ENCODE measurements at regions not wholly inside any gene's neighbourhood (a gene's known extent, or its start where the extent isn't known, plus 50 kb on each side); places are given as distances from the start of the nearest gene placed in this dataset.

DNA sequence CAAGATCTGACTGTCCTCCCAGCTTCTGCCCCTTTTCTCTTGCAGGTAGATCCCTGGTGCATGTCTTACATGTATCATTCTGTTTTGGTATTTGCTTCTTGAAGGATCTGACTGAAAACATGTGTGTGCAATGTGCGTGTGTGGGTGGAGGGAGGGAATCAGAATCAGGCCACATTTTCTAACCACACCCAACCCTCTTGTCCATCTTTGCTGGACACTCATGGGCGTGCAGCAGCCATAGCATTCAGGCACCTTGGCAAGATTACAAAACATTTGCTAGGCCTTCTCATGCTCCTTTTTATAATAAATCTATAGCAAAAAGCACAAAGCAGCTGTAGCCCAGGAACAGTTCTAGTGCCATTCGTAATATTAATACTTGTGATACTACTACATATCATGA, 233.6 kb upstream of the E2F7 start:
- intact Hi-C loops (cut with DNase I, micrococcal nuclease) = no loop called here
- H3K9me3 ChIP-seq = no peaks in the 10 kb centered on the region
- DNase-seq (no peak), ATAC-seq (no peak)
- no peaks in the 10 kb centered on the region for H3K4me1 ChIP-seq (ENCODE audit: low read depth)
- H3K36me3 ChIP-seq (ENCODE audit: low read depth) = no peaks in the 10 kb centered on the region
- TF ChIP-seq, protein P1, sequence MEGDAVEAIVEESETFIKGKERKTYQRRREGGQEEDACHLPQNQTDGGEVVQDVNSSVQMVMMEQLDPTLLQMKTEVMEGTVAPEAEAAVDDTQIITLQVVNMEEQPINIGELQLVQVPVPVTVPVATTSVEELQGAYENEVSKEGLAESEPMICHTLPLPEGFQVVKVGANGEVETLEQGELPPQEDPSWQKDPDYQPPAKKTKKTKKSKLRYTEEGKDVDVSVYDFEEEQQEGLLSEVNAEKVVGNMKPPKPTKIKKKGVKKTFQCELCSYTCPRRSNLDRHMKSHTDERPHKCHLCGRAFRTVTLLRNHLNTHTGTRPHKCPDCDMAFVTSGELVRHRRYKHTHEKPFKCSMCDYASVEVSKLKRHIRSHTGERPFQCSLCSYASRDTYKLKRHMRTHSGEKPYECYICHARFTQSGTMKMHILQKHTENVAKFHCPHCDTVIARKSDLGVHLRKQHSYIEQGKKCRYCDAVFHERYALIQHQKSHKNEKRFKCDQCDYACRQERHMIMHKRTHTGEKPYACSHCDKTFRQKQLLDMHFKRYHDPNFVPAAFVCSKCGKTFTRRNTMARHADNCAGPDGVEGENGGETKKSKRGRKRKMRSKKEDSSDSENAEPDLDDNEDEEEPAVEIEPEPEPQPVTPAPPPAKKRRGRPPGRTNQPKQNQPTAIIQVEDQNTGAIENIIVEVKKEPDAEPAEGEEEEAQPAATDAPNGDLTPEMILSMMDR (IDR thresholded peaks at IDR 0.05) = no peak
- no peak overlapping the region for H3K4me3 ChIP-seq

DNA sequence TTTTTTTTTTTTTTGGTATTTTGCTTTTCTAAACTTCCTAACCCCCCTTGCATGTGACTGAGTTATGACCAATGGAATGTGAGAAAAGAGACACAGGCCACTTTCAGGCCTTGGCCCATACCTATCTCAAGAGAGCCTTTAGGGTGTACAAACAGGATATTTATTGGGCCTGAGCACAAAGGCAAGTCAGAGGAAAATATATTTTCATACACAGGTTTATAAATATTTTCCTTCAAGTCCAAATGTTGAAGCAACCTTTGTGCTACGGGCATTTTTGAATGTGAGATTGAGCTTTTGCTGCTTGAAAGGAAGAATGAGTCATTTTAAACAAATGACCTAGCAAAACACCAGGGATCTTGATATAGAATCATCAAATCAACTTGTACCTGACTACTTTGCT, 228.6 kb upstream of the E2F7 start:
- H3K9me3 ChIP-seq = no peaks in the 10 kb centered on the region
- H3K36me3 ChIP-seq (ENCODE audit: low read depth) = no peaks in the 10 kb centered on the region
- no peak overlapping the region for H3K4me3 ChIP-seq
- TF ChIP-seq, protein P1 (IDR thresholded peaks at IDR 0.05) = no peak
- DNase-seq = no peak
- intact Hi-C loops (cut with DNase I, micrococcal nuclease) = no loop called here
- H3K4me1 ChIP-seq (ENCODE audit: low read depth) = no peaks in the 10 kb centered on the region
- no peak for ATAC-seq

DNA sequence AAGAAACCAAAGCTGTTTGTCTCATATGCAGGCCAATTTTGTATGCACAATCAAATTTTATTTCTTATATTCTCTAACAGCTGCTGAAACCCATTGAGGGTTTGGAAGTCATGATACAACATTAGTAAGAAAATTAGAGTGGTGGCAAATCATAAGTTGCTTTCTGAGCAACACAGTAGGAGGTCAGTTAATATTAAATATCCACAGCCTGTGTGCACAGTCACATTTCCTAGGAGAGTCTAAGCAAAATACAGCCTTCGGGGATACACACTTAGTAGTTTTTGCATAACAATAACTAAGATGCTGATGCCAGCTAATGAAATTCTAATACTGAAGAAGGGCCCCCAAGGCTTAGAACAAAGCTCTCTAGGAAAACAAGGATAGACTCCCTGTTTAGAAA, 209.6 kb upstream of the E2F7 start:
- TF ChIP-seq, protein P1 (IDR thresholded peaks at IDR 0.05) = no peak
- ATAC-seq = no peak
- DNase-seq = no peak
- H3K9me3 ChIP-seq = no peaks in the 10 kb centered on the region
- H3K4me3 ChIP-seq = no peak overlapping the region
- no peaks in the 10 kb centered on the region for H3K36me3 ChIP-seq (ENCODE audit: low read depth)
- intact Hi-C loops (cut with DNase I, micrococcal nuclease) = no loop called here
- no peaks in the 10 kb centered on the region for H3K4me1 ChIP-seq (ENCODE audit: low read depth)

DNA sequence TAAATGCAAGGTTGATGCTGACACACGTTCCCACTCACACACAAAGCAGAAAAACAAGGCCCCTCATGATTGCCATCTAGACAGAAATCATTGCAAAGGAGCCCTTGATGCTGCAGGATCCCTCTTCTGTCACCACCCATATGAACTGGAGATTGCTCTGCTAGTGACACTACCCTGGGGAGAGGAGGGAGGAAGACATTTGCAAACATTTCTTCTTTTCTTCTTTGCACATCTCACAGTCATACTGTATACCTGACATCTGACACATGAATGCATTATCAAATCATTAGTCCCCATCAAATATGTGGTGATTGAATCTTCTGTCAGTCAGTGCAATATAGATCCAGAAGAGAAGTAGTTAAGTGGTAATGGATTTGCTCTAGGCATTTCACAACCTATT, 208.5 kb upstream of the E2F7 start:
- TF ChIP-seq, protein P1 (IDR thresholded peaks at IDR 0.05) = no peak
- ATAC-seq = no peak
- H3K9me3 ChIP-seq = no peaks in the 10 kb centered on the region
- no peak for DNase-seq
- intact Hi-C loops (cut with DNase I, micrococcal nuclease) = no loop called here
- no peaks in the 10 kb centered on the region for H3K36me3 ChIP-seq (ENCODE audit: low read depth)
- H3K4me3 ChIP-seq = no peak overlapping the region
- no peaks in the 10 kb centered on the region for H3K4me1 ChIP-seq (ENCODE audit: low read depth)

DNA sequence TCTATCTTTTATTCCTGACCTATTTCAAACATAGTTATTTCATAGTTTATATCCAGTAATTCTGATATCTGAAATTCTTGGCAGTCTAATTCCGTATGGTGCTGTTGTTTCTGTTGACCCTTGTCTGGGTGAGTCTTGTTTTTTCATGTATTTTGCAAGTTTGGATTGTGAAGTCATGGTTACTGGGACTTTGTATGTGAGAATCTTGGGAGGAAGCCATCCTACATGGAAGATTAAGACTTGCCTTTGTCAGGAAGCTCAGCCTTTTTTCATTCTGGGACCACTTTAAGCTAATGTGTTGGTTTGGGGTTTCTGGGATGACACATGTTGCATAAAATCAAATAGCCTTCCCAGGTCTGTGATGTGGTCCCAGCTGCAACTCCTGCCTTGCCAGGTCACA, 191.6 kb upstream of the E2F7 start:
- Histone ChIP-seq H3K4me3 (no peak overlapping the region), H3K4me1 (ENCODE audit: low read depth) (no peaks in the 10 kb centered on the region), H3K9me3 (no peaks in the 10 kb centered on the region), H3K36me3 (ENCODE audit: low read depth) (no peaks in the 10 kb centered on the region)
- ATAC-seq = no peak
- DNase-seq = no peak
- TF ChIP-seq, protein P1 (IDR thresholded peaks at IDR 0.05) = no peak
- intact Hi-C loops (cut with DNase I, micrococcal nuclease) = no loop called here

DNA sequence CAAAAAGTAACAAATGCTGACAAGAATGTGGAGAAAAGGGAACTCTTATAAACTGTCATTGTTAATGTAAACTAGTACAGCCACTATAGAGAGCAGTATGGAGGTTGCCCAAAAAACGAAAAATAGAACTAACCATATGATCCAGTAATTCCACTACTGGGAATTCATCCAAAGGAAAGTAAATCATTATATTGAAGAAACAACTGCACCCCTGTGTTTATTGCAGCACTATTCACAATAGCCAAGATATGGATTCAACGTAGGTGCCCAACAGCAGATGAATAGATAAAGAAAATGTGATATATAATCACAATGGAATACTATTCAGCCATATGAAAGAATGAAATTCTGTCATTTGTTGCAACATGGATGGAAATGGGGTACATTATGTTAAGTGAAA, 188.0 kb upstream of the E2F7 start:
- intact Hi-C loops (cut with DNase I, micrococcal nuclease) = no loop called here
- TF ChIP-seq, protein P1 (IDR thresholded peaks at IDR 0.05) = no peak
- ATAC-seq = peak; percentile 91

More for the DNA sequence above, 188.0 kb upstream of the E2F7 start:
- Histone ChIP-seq H3K4me3 (no peak overlapping the region), H3K9me3 (no peaks in the 10 kb centered on the region), H3K4me1 (ENCODE audit: low read depth) (no peaks in the 10 kb centered on the region), H3K36me3 (ENCODE audit: low read depth) (no peaks in the 10 kb centered on the region)
- no peak for DNase-seq

Measured in mucosa of descending colon (tissue), 3 donors.